GM10248 (cell line): ENCODE measurements at regions not wholly inside any gene's neighbourhood (a gene's known extent, or its start where the extent isn't known, plus 50 kb on each side); places are given as distances from the start of the nearest gene placed in this dataset.

Experiments used
- CTCF ChIA-PET: fragments of 300-600 bp; sonication (Branson Sonifier 250); formaldehyde crosslinking; extraction: SDS; loops from one replicate; lab custom pipeline; 2021; ENCODE audit warnings: antibody characterized with exemption; lab: Yijun Ruan, JAX
- POLR2A ChIA-PET: fragments of 350-650 bp; sonication (Branson Sonifier 250); formaldehyde crosslinking; extraction: SDS; loops from one replicate; lab custom pipeline; 2020; ENCODE audit warnings: antibody characterized with exemption; lab: Yijun Ruan, JAX
- DNase-seq: peaks from one replicate; pipeline ENCODE4 v3.0.0; 2012; ENCODE audit errors: extremely low spot score
- TF ChIP-seq, protein P1 (sequence below): IDR thresholded peaks from 2 replicates; pipeline ENCODE4 v1.5.1; 2012; ENCODE audit warnings: mild to moderate bottlenecking, low read depth; ENCODE audit errors: extremely low read depth, missing control alignments, control extremely low read depth

DNA sequence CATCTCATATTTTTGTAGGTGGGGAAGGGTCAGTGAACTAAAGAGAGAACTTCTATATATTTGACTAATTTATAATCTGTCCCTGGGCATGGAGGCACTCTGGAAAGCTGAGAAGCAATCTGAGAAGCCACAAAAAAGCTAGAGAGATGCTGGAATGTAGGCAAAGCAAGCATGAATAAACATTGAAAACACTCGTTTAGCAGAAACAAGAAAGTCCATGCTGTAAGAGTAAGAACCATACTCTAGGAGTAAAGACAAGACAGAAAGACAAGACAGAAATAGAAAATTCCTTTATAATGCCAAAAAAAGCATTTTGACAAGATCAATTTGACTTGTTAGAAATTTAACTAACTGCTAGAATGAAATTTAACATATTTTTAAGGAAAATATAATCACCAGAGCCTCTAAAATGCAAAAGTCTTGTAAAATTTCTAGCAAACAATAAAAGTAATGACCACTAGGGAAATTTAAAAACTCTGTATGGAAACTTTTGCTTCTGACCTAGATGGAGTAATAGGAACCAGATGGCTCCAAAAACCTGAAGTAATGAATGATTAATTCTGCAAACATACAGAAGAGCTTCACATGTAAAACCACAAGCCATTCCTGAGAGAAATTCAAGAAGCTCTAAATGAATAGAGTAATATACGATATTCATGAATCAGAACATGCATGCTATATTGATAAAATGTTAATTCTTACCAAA lies 625.7 kb upstream of the PTCHD4 start:
- TF ChIP-seq, protein P1, sequence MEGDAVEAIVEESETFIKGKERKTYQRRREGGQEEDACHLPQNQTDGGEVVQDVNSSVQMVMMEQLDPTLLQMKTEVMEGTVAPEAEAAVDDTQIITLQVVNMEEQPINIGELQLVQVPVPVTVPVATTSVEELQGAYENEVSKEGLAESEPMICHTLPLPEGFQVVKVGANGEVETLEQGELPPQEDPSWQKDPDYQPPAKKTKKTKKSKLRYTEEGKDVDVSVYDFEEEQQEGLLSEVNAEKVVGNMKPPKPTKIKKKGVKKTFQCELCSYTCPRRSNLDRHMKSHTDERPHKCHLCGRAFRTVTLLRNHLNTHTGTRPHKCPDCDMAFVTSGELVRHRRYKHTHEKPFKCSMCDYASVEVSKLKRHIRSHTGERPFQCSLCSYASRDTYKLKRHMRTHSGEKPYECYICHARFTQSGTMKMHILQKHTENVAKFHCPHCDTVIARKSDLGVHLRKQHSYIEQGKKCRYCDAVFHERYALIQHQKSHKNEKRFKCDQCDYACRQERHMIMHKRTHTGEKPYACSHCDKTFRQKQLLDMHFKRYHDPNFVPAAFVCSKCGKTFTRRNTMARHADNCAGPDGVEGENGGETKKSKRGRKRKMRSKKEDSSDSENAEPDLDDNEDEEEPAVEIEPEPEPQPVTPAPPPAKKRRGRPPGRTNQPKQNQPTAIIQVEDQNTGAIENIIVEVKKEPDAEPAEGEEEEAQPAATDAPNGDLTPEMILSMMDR = no peak
- POLR2A ChIA-PET = no interaction called here

DNA sequence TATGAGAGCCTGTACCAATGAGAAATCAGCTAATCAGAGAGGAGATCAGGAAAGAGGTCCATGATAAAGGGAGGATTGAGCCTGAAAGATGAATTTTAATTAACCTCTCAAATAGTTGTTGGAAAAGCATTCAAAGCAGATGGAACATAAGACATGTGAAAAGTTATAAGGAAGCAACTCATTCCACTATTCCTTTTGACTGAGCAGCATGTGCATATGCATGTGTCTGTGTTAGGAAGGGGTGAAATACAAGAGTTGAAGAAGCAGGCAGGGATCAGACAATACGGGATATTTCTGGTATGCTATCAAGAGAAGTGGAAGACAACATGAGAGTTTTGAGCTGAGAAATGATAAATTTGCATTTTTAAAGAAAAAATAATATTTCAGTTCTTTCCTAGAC lies 624.8 kb upstream of the PTCHD4 start:
- DNase-seq = no peak
- TF ChIP-seq, protein P1 = no peak
- POLR2A ChIA-PET = no interaction called here
- CTCF ChIA-PET = no interaction called here

More for the DNA sequence above, 625.7 kb upstream of the PTCHD4 start:
- no peak for DNase-seq
- CTCF ChIA-PET = no interaction called here

DNA sequence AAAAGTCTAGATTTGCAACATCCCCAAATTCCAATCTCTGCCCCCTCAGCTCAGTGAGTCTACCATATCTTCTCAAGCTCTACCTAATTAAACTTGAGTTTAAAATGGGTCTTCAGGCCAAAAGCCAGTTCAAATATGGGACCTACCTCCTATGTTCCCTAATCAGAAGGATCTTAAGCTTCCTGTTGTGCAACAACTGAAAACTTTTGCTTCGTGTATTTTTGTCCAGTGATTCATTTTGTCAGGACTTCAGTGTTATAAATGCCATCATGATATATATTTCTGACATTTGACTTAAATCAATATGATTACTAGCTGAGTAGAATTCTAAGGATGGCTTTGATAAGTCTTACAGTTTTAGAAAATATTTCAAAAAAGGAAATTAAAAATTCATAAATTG lies 622.6 kb upstream of the PTCHD4 start:
- TF ChIP-seq, protein P1 = no peak
- ChIA-PET POLR2A (no interaction called here), CTCF (no interaction called here)
- DNase-seq = no peak

DNA sequence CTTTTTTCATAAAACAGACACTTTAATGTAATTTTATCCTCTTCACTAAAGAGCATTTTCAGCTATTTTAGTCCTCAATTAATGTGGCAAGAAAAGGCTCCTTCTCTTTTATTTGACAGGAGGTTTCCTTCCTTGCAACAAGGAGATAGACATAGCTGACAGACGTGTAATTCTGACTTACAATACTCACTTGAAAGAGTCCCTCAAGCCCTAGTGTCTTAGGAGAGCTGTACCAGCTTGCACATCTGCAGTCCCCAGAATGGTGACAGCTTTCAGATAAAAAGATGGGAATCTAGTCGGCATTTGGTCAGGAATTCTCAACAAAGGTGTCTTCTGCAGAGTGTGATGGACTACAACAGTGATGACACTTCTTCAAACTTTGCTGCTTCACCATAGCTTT lies 603.7 kb upstream of the PTCHD4 start:
- TF ChIP-seq, protein P1 = no peak
- ChIA-PET POLR2A (no interaction called here), CTCF (no interaction called here)
- no peak for DNase-seq

DNA sequence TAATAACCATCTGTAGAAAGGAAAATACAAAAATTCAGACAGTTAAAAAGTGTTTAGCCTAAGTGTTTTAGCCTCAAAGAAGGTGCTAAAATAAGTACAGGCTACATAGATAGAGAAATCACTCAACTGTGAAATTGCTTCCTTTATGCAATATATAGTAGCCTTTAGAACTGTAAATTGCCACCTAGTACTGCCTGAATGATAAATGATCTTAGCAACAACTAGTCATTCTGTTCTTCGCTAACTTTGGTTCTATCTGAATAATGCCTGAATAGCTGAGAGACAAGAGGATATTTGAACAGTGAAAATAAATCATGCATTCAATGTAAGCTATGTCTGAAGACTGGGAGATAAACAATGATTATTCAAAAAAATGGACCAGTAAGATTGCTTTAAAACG lies 603.3 kb upstream of the PTCHD4 start:
- no peak for DNase-seq
- POLR2A ChIA-PET = no interaction called here
- TF ChIP-seq, protein P1 = no peak
- CTCF ChIA-PET = no interaction called here

DNA sequence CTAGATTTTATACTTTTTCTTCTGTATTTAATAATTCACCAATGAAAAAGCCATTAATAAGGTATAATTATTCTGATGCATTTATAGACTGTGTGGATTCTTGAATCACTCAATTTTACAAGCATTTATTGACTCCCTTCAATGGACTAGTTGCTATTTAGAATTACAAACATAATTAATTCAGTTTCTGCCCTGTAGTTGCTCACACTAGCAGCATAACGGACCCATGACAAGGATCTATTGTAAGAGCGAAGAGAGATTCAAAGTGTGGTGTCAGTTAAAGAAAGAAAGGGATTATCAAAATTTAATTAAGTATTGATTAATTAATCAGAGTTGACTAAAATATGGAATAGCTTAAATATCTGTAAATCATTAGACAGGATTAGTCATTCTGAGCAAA lies 602.6 kb upstream of the PTCHD4 start:
- ChIA-PET CTCF (no interaction called here), POLR2A (no interaction called here)
- TF ChIP-seq, protein P1 = no peak
- DNase-seq = no peak

DNA sequence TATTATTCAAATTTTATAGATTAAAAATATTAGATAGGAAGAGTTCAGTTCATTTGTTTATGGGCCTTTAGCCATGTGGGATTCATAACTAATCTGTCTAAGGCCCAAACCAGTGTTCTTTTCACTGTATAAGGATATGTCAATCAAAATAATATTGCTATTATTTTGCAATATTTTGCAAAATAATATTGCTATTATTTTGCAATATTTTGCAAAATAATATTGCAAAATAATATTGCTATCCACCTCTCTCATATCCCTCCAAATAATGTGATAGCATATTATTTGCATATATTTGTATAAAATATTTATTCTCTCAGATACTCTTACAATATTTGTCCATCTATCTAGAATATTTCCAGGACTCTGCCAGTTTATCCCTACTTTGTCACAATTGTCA lies 595.3 kb upstream of the PTCHD4 start:
- no peak for DNase-seq
- ChIA-PET CTCF (interaction anchor here (0.9 kb wide), 1 partner anchor 9 kb away, joined by 3 read pairs; no protein-coding TSS in a partner anchor), POLR2A (no interaction called here)
- TF ChIP-seq, protein P1 = no peak
